Endothelial cell of umbilical vein (primary cell): ENCODE measurements at regions not wholly inside any gene's neighbourhood (a gene's known extent, or its start where the extent isn't known, plus 50 kb on each side); places are given as distances from the start of the nearest gene placed in this dataset.
"Not testable (repeated sequence)": the region's sequence is repeated elsewhere in the genome, so short reads cannot be mapped to it uniquely, and the experiment has no call there.

ENCODE experiments used
- BruUV-seq: library from RNA; stranded (reverse); fragments of 400-500 nt; replicated peaks from 2 replicates; lab custom pipeline; 2021; lab: Mats Ljungman, UMichigan
- CTCF ChIA-PET: fragments of 300-600, 350-600 bp; sonication (Branson Sonifier 250); formaldehyde crosslinking; loops from one replicate; lab custom pipeline; 2021; ENCODE audit warnings: antibody characterized with exemption, inconsistent platforms; lab: Charles Lee
- POLR2A ChIA-PET: fragments of 300-600, 350-600 bp; sonication (Branson Sonifier 250); formaldehyde crosslinking; loops from one replicate; lab custom pipeline; 2021; ENCODE audit warnings: antibody characterized with exemption, inconsistent platforms; lab: Charles Lee
- DNase-seq: peaks from one replicate; pipeline ENCODE4 v3.0.0-alpha.2; 2011; ENCODE audit warnings: low read depth, low spot score
- FAIRE-seq: peaks from 2 replicates; lab custom pipeline; 2011; peaks lifted over from hg19 to GRCh38; lab: Jason Lieb, UNC
- H2AFZ ChIP-seq: 2 replicates; pipeline ENCODE4 v1.6.0; 2012; ENCODE audit warnings: low read depth, low read length, control low read depth, inconsistent platforms
- H3K27ac ChIP-seq: 2 replicates; pipeline ENCODE4 v1.5.1; 2011; ENCODE audit warnings: low read depth, mild to moderate bottlenecking, control low read depth, low read length, moderate library complexity; ENCODE audit not compliant: insufficient read depth
- H3K27me3 ChIP-seq, 2 experiments: 2 replicates each; pipeline versions ENCODE4 v1.6.0 to v1.6.1; 2011; ENCODE audit warnings: low read length in 2 of 2, mixed read lengths in 1 of 2; ENCODE audit not compliant: control insufficient read depth in 2 of 2, insufficient read depth in 2 of 2
- H3K36me3 ChIP-seq, 2 experiments: 2 replicates in 1 of 2; 3 replicates in 1 of 2; pipeline ENCODE4 v1.5.1; 2011; ENCODE audit warnings: low read length in 2 of 2, mild to moderate bottlenecking in 1 of 2, moderate library complexity in 1 of 2; ENCODE audit not compliant: control insufficient read depth in 2 of 2, insufficient read depth in 2 of 2; ENCODE audit errors: extremely low read depth in 1 of 2
- H3K4me1 ChIP-seq: 3 replicates; pipeline ENCODE4 v1.5.1; 2011; ENCODE audit warnings: mild to moderate bottlenecking, low read length; ENCODE audit not compliant: control insufficient read depth, insufficient read depth; ENCODE audit errors: extremely low read depth
- H3K4me2 ChIP-seq: 2 replicates; pipeline ENCODE4 v1.6.1; 2011; ENCODE audit warnings: low read length, control low read depth, mixed read lengths; ENCODE audit not compliant: insufficient read depth
- H3K4me3 ChIP-seq, 3 experiments: fragments of 200-600 bp in 1 of 3; sonication (generic), shearing (Covaris generic) in 1 of 3; replicated peaks in 1 of 3; 2 replicates each; pipeline ENCODE4 v1.5.1; 2011 to 2016; ENCODE audit warnings: control low read depth in 3 of 3, low read length in 3 of 3, mild to moderate bottlenecking in 2 of 3, inconsistent platforms in 1 of 3, low read depth in 1 of 3, moderate library complexity in 1 of 3; ENCODE audit not compliant: insufficient read depth in 1 of 3
- H3K79me2 ChIP-seq: 2 replicates; pipeline ENCODE4 v1.6.0; 2012; ENCODE audit warnings: low read length, inconsistent platforms; ENCODE audit not compliant: control insufficient read depth, insufficient read depth
- H3K9ac ChIP-seq: replicated peaks from 2 replicates; pipeline ENCODE3; 2011; ENCODE audit warnings: low read length, control low read depth; ENCODE audit not compliant: insufficient read depth; ENCODE audit errors: extremely low read depth
- H3K9me1 ChIP-seq: replicated peaks from 3 replicates; pipeline ENCODE4 v1.6.0; 2011; ENCODE audit warnings: mild to moderate bottlenecking, low read length; ENCODE audit not compliant: control insufficient read depth, insufficient read depth; ENCODE audit errors: extremely low read depth
- H3K9me3 ChIP-seq: replicated peaks from 2 replicates; pipeline ENCODE4 v1.5.1; 2012; ENCODE audit warnings: low read length, inconsistent platforms; ENCODE audit not compliant: control insufficient read depth, insufficient read depth
- H4K20me1 ChIP-seq: replicated peaks from 2 replicates; pipeline ENCODE3; 2011; ENCODE audit warnings: mild to moderate bottlenecking, low read length; ENCODE audit not compliant: control insufficient read depth, insufficient read depth; ENCODE audit errors: extremely low read depth
- EZH2 ChIP-seq: IDR thresholded peaks from 2 replicates; pipeline ENCODE4 v1.6.1; 2012; ENCODE audit warnings: borderline replicate concordance, low read depth, mild to moderate bottlenecking, moderate library complexity, low read length, inconsistent platforms; ENCODE audit not compliant: severe bottlenecking
- FOS ChIP-seq: IDR thresholded peaks from 2 replicates; pipeline ENCODE4 v1.6.1; 2011; ENCODE audit warnings: mild to moderate bottlenecking, low read length, moderate library complexity, borderline replicate concordance; ENCODE audit not compliant: insufficient read depth
- GATA2 ChIP-seq: IDR thresholded peaks from 2 replicates; pipeline ENCODE4 v1.7.0; 2011; ENCODE audit warnings: low read depth, mild to moderate bottlenecking, moderate library complexity, mixed read lengths, low read length; ENCODE audit not compliant: insufficient read length, insufficient read depth
- JUN ChIP-seq: IDR thresholded peaks from 2 replicates; pipeline ENCODE4 v1.6.1; 2011; ENCODE audit warnings: borderline replicate concordance, low read depth; ENCODE audit not compliant: insufficient read length, insufficient read depth
- MAX ChIP-seq: IDR thresholded peaks from 2 replicates; pipeline ENCODE4 v1.6.1; 2011; ENCODE audit not compliant: insufficient read depth, insufficient read length
- MYC ChIP-seq: IDR thresholded peaks from one replicate; pipeline ENCODE4 v1.6.1; 2011; ENCODE audit warnings: mild to moderate bottlenecking, low read depth, low read length
- dilution Hi-C: fragments of 300-500 bp; cut with MboI; formaldehyde crosslinking; loops from one replicate; pipeline ENCODE4 v1.15.0; 2019; ENCODE audit warnings: low sequenced_read_pairs; ENCODE audit not compliant: extremely low pct_ligation_motif_present
- intact Hi-C: fragments of 100-400 bp; cut with micrococcal nuclease; formaldehyde crosslinking; loops from one replicate; pipeline ENCODE4 v1.10.0; 2022

GRCh38 chr1:184818646-184819045, 64.0 kb upstream of the EDEM3 start:
- Histone ChIP-seq H3K4me1 (no peaks in the 10 kb centered on the region), H4K20me1 (no peaks in the 10 kb centered on the region), H2AFZ (no peak overlapping the region), H3K27me3 (no peaks in the 10 kb centered on the region), H3K4me3 (no peak overlapping the region), H3K36me3 (no peaks in the 10 kb centered on the region), H3K9me1 (no peaks in the 10 kb centered on the region), H3K9me3 (peaks cover under 1% of the 10 kb centered on the region), H3K27ac (no peak overlapping the region), H3K9ac (no peak overlapping the region), H3K79me2 (no peaks in the 10 kb centered on the region), H3K4me2 (no peak overlapping the region)
- TF ChIP-seq EZH2 (no peak), MAX (no peak), MYC (no peak), JUN (no peak), GATA2 (no peak), FOS (no peak)
- intact Hi-C loops (no loop called here), dilution Hi-C loops (no loop called here)
- POLR2A ChIA-PET, result no interaction called here
- CTCF ChIA-PET, result no interaction called here
- no TSS peak for BruUV-seq
- FAIRE-seq, result no peak
- DNase-seq, result no peak

GRCh38 chr1:184817003-184817402, 62.3 kb upstream of the EDEM3 start:
- BruUV-seq, H2AFZ ChIP-seq, H3K27ac ChIP-seq, FAIRE-seq, intact Hi-C loops, H3K9me1 ChIP-seq, H4K20me1 ChIP-seq, H3K9me3 ChIP-seq, H3K9ac ChIP-seq, POLR2A ChIA-PET, H3K27me3 ChIP-seq, DNase-seq, CTCF ChIA-PET, H3K79me2 ChIP-seq, H3K4me1 ChIP-seq, H3K4me3 ChIP-seq, dilution Hi-C loops, H3K36me3 ChIP-seq, H3K4me2 ChIP-seq: not testable (repeated sequence)
